ENCODE measurements at regions not wholly inside any gene's neighbourhood (a gene's known extent, or its start where the extent isn't known, plus 50 kb on each side); places are given as distances from the start of the nearest gene placed in this dataset.

- ChIA-PET POLR2A (no interaction called here), CTCF (no interaction called here)
- no peak for DNase-seq
- H3K4me2 ChIP-seq (replicated peaks; ENCODE audit: low read depth, low read length, poor library complexity, severe bottlenecking), result no peak overlapping the region
- intact Hi-C loops (cut with micrococcal nuclease), result no loop called here
- no peak overlapping the region for H2AFZ ChIP-seq (ENCODE audit: insufficient read depth, low read depth, low read length, poor library complexity, severe bottlenecking)
- no peak overlapping the region for H3K9ac ChIP-seq (ENCODE audit: low read length)
- no peaks in the 10 kb centered on the region for H3K27me3 ChIP-seq (replicated peaks in 1 of 4; ENCODE audit: control extremely low read depth in 1 of 4, control insufficient read depth in 3 of 4, insufficient read depth in 4 of 4, low read length in 3 of 4)
- no peak overlapping the region for H3K27ac ChIP-seq (ENCODE audit: low read length in 2 of 2)
- Mint-ChIP-seq H3K27me3 (no peaks in the 10 kb centered on the region), H3K4me1 (no peaks in the 10 kb centered on the region), H3K4me3 (no peak overlapping the region), H3K27ac (no peak overlapping the region), H3K9me3 (ENCODE audit: insufficient read depth) (no peaks in the 10 kb centered on the region)
- H3K79me2 ChIP-seq (ENCODE audit: control insufficient read depth, insufficient read depth, low read length), result no peaks in the 10 kb centered on the region
- no peak for ATAC-seq (ENCODE audit: low read depth)
- H3K4me3 ChIP-seq (ENCODE audit: control extremely low read depth in 1 of 5, extremely low read depth in 1 of 5, insufficient read depth in 1 of 5, low read depth in 2 of 5, low read length in 4 of 5), result no peak overlapping the region
- no peaks in the 10 kb centered on the region for H4K20me1 ChIP-seq (ENCODE audit: control insufficient read depth, insufficient read depth, low read length, poor library complexity, severe bottlenecking)
- no peaks in the 10 kb centered on the region for H3K9me3 ChIP-seq (ENCODE audit: control extremely low read depth in 1 of 3, control insufficient read depth in 2 of 3, insufficient read depth in 1 of 3, low read length in 2 of 3)
- H3K36me3 ChIP-seq (replicated peaks in 1 of 2; ENCODE audit: control extremely low read depth in 1 of 2, control insufficient read depth in 1 of 2, extremely low read depth in 1 of 2, insufficient read depth in 2 of 2, low read length in 1 of 2), result no peaks in the 10 kb centered on the region
- TF ChIP-seq CTCF (IDR thresholded peaks at IDR 0.05) (no peak), EZH2 (IDR thresholded peaks at IDR 0.05; ENCODE audit: borderline replicate concordance, insufficient read depth, low read depth, low read length, poor library complexity, severe bottlenecking) (no peak)
- H3K4me1 ChIP-seq (ENCODE audit: control insufficient read depth in 2 of 2, insufficient read depth in 2 of 2, low read length in 2 of 2), result no peaks in the 10 kb centered on the region
- 100% methylated on average over 3 of the region's 3 CpGs for WGBS (ENCODE audit: insufficient coverage)
These were observed 662.5 kb downstream of the CBLN4 start for GRCh38 chr20:55342822-55343221.

GRCh38 chr20:55333798-55334197 is 671.5 kb downstream of the CBLN4 start:
- Histone ChIP-seq H3K4me3 (ENCODE audit: control extremely low read depth in 1 of 5, extremely low read depth in 1 of 5, insufficient read depth in 1 of 5, low read depth in 2 of 5, low read length in 4 of 5) (no peak overlapping the region), H3K27me3 (replicated peaks in 1 of 4; ENCODE audit: control extremely low read depth in 1 of 4, control insufficient read depth in 3 of 4, insufficient read depth in 4 of 4, low read length in 3 of 4) (no peaks in the 10 kb centered on the region), H3K4me2 (replicated peaks; ENCODE audit: low read depth, low read length, poor library complexity, severe bottlenecking) (no peak overlapping the region), H3K4me1 (ENCODE audit: control insufficient read depth in 2 of 2, insufficient read depth in 2 of 2, low read length in 2 of 2) (no peaks in the 10 kb centered on the region), H3K9ac (ENCODE audit: low read length) (no peak overlapping the region), H3K79me2 (ENCODE audit: control insufficient read depth, insufficient read depth, low read length) (no peaks in the 10 kb centered on the region), H3K36me3 (replicated peaks in 1 of 2; ENCODE audit: control extremely low read depth in 1 of 2, control insufficient read depth in 1 of 2, extremely low read depth in 1 of 2, insufficient read depth in 2 of 2, low read length in 1 of 2) (no peaks in the 10 kb centered on the region), H3K9me3 (ENCODE audit: control extremely low read depth in 1 of 3, control insufficient read depth in 2 of 3, insufficient read depth in 1 of 3, low read length in 2 of 3) (no peaks in the 10 kb centered on the region), H3K27ac (ENCODE audit: low read length in 2 of 2) (no peak overlapping the region), H2AFZ (ENCODE audit: insufficient read depth, low read depth, low read length, poor library complexity, severe bottlenecking) (no peak overlapping the region), H4K20me1 (ENCODE audit: control insufficient read depth, insufficient read depth, low read length, poor library complexity, severe bottlenecking) (no peaks in the 10 kb centered on the region)
- DNase-seq, result no peak
- ChIA-PET CTCF (no interaction called here), POLR2A (no interaction called here)
- H3K27me3 Mint-ChIP-seq, result no peaks in the 10 kb centered on the region
- H3K4me1 Mint-ChIP-seq, result no peaks in the 10 kb centered on the region
- no peak overlapping the region for H3K4me3 Mint-ChIP-seq
- no peaks in the 10 kb centered on the region for H3K9me3 Mint-ChIP-seq (ENCODE audit: insufficient read depth)
- intact Hi-C loops (cut with micrococcal nuclease), result no loop called here
- 80% methylated on average over 1 of the region's 2 CpGs for WGBS (ENCODE audit: insufficient coverage)
- TF ChIP-seq CTCF (IDR thresholded peaks at IDR 0.05) (no peak), EZH2 (IDR thresholded peaks at IDR 0.05; ENCODE audit: borderline replicate concordance, insufficient read depth, low read depth, low read length, poor library complexity, severe bottlenecking) (no peak)
- no peak overlapping the region for H3K27ac Mint-ChIP-seq
- ATAC-seq (ENCODE audit: low read depth), result no peak
